A204.1 (cell line): ENCODE measurements at regions not wholly inside any gene's neighbourhood (a gene's known extent, or its start where the extent isn't known, plus 50 kb on each side); places are given as distances from the start of the nearest gene placed in this dataset.
A peak's percentile ranks its signal among the peaks of the same experiment; 100 is the strongest.
"Not testable (repeated sequence)": the region's sequence is repeated elsewhere in the genome, so short reads cannot be mapped to it uniquely, and the experiment has no call there.

Experiments
- FAIRE-seq: peaks from 2 replicates; lab custom pipeline; 2012; peaks lifted over from hg19 to GRCh38; lab: Jason Lieb, UNC

GRCh38 chr5:60546207-60546606 is 153.8 kb downstream of the DEPDC1B start:
- FAIRE-seq, result no peak

DNA sequence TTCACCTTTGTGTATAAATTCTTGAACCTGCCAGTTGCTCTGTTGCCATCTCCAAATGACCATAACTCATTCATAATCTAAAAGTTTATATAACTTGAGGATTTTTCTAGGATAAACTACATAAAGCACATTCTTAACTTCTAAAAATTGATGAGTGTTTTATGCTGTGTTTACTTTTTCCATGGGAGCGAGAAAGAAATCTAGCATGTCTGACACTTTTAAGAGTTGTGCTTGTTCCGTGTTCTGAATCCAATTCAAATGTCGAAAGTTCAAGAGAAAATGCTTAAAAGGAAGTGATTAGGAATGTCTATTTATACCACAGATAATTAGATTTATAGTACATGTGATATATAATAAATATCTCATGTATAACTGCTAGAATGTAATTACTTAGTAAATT is 154.4 kb downstream of the DEPDC1B start:
- FAIRE-seq, result no peak

- no peak for FAIRE-seq
Observed at GRCh38 chr5:60544142-60544541, 155.8 kb downstream of the DEPDC1B start.

DNA sequence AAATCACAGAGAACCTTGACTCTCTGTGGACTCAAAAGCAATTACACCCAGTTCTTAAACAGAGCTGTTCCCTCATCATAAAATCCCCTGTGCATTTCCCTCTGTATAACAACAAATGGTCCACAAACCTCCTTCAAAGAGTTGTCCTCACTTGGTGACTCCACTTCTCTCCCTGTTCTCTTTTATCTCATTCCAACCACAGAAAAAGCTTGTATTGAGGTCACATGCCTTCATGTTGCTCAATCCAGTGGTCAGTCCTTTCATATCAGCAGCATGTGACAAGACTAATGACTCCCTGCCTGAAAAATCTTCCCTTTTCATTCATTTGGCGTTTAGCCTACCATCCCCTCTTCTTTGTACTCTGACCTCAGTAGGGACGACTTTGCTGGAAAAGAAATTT is 158.0 kb downstream of the DEPDC1B start:
- FAIRE-seq, result no peak

- FAIRE-seq, result no peak
Observed at GRCh38 chr5:60540856-60541805, 158.8 kb downstream of the DEPDC1B start.

DNA sequence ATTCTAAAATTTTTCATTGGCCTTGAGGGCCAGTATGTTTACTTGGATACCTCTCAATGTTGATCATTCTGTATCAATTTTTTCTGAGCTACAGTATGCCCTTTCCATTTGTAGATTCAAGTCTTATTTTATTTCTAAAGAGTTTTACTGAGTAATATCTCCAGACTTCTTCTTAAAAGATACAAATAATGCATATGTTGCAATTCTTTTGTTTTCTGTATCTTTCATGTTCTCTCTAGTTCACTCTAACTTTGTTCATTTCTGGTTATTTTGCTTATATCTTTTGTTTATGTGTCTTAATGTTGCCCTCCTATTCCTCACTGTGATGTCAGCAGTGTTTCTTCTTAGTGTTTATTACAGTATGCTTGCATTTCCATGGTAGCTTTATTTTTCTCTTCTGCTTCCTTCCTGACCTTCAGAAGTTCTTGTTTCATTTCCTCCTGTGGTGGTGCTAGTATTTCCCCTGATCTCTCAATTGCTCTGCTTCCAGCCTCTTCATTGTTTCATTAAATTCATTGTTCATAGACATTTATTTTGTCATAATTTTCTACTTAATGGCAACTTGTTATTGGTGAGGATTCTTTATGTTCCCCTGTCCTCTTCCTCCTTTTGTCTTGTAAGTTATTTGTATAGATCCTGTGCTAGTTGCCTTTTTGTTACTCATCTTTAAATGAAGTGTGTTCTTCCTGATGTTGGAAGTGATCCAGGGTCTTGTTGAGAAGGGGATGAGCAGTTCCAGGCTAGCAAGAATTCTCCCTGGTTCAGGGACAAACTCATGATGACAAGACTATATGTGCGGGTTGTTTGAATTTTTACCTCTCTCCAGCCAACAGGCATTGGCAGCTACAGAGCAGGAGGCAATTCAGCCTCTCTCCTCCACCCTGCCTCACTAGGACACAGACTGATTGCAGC is 160.8 kb downstream of the DEPDC1B start:
- no peak for FAIRE-seq

GRCh38 chr5:60538426-60538825 is 161.5 kb downstream of the DEPDC1B start:
- FAIRE-seq, result peak; percentile 49

DNA sequence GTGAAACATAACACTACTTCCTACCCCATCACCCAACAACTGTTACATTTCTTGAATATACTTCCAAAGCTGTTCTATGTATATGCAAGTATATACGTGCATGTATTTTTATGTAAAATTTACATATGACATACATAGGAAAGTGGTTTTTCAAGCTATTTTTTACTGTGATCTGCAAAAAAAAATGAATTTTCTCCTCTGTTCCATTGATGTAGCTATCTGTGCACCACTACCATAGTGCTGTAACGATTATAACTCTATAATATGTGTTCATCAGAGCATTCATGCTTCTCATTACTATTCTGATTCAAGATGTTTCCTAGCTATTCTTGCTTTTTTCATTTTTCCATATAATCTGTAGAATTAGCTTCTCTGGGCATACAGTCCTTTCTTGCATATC is 164.0 kb downstream of the DEPDC1B start:
- FAIRE-seq, result no peak

DNA sequence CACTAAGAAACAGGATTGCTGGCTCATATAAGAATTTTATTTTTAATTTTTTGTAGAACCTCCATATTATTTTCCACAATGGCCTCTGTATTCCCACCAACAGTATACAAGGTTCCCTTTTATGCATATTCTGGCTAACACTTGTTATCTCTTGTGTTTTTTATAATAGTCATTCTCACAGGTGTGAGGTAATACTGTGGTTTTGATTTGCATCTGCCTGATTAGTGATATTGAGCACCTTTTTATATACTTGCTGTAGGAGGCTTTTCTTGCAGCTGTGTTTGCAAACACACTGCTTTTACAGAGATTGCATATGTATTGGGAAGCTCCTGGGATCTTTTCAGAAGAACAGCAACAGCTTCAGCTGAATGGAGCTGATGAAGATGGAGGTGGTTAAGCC is 164.8 kb downstream of the DEPDC1B start:
- FAIRE-seq, result no peak

DNA sequence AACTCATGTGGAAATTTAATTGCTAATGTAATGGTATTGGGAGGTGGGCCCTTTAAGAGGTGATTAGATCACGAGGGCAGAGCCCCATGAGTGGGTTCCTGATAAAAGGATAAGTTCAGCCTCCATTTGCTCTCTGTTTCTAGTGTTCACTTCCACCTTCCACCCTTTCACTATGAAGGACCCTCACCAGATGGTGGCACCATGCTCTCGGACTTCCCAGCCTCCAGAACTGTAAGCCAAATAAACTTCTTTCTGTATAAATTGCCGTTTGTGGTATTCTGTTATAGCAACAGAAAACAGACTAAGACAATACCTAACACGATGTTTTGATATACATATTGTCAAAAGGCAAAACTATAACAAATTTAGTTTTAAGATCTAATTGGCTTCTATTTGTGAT is 166.2 kb downstream of the DEPDC1B start:
- FAIRE-seq, result no peak

DNA sequence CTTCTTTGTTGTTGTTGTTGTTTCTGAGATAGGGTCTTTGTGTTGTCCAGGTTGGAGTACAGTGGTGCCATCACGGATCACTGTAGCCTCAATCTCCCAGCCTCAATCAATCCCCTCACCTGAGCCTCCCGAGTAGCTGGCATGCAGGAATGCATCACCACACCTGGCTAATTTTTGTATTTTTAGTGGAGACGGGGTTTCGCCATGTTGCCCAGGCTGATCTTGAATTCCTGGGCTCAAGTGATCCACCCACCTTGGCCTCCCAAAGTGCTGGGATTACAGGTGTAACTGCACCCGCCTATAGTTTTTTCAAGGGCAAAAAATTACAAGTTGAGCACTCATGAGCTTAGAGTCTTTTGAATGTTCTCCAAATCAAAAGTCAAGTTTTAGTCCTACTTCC is 167.2 kb downstream of the DEPDC1B start:
- not testable (repeated sequence) for FAIRE-seq

DNA sequence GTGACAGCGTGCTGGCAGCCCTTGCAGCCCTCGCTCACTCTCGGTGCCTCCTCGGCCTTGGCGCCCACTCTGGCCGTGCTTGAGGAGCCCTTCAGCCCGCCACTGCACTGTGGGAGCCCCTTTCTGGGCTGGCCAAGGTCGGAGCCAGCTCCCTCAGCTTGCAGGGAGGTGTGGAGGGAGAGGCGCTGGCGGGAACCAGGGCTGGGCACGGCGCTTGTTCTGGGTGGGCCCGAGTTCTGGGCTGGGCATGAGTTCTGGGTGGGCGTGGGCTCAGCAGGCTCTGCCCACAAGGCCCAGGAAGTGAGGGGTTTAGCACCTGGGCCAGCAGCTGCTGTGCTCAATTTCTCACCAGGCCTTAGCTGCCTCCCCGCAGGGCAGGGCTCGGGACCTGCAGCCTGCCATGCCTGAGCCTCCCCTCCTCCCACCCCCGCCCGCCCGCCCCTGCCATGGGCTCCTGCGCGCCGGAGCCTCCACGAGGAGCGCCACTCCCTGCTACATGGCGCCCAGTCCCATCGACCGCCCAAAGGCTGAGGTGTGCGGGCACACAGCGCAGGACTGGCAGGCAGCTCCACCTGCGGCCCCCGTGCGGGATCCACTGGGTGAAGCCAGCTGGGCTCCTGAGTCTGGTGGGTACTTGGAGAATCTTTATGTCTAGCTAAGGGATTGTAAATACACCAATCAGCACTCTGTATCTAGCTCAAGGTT is 169.7 kb downstream of the DEPDC1B start:
- not testable (repeated sequence) for FAIRE-seq

- no peak for FAIRE-seq
Observed at GRCh38 chr5:60529001-60529400, 171.0 kb downstream of the DEPDC1B start.

GRCh38 chr5:60527072-60527471 is 172.9 kb downstream of the DEPDC1B start:
- FAIRE-seq, result no peak

GRCh38 chr5:60526336-60526875 is 173.6 kb downstream of the DEPDC1B start:
- FAIRE-seq, result no peak

GRCh38 chr5:60522292-60522905 is 177.6 kb downstream of the DEPDC1B start:
- FAIRE-seq, result no peak

DNA sequence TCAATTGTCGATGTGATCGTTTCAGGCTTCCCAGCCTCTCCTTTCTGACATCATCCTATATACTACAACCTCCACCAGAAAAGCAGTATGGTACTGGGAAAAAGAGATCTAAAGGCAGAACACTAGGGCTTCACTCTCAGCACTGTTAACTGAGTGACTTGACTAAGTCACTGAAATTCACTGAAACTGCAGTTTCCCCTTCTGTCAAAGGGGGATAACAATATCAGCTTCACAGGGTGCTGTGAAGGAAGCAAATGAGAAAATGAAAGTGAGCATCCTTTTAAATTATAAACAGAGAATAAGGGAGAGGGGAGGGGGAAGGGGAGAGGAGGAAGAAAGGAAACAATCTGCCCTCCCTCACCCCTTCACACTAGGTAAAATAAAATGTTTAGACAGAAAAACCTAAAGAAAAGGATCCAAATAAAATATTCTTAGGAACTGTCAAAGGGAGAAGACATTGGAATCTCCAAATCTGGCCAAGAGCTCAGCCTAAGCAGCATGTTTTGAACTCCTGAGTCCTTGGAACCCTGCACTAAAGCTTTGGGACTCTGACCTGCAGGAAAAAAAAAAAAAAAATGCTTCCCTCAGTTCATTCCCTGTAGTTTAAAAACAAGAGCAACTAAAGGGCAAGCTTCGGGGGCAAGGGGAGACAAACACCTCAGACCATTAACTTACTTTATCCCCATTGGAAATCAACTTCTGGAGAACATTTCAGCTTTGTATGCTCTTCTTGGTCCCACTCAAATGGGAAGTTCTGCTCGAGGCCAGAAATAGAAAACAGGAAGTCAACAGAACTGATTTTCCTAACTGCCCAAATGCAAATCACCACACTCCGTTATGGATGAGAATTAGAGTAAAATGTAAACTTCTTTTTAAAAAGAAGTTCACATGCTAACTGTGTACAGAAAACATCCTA is 178.3 kb downstream of the DEPDC1B start:
- FAIRE-seq, result no peak

GRCh38 chr5:60520451-60521227 is 179.3 kb downstream of the DEPDC1B start:
- no peak for FAIRE-seq

DNA sequence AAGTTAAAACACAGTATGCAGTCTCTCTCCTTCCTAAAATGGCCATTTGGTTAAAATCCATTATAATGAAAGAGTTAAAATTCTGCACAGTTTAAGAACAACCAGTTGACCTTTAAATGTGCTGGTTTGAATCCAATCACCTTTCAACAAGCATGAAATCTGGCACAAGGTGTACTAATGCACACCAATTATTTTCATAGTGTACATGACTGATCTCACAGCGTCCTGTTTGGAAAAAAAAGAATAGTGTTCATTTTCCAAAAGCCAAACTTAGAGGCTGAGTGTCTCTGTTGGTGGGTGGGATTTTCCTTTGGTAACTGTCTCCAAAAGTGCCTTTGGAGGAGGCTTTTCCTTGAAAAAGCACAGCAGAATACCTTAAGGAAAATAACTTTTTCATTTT is 180.6 kb downstream of the DEPDC1B start:
- no peak for FAIRE-seq

DNA sequence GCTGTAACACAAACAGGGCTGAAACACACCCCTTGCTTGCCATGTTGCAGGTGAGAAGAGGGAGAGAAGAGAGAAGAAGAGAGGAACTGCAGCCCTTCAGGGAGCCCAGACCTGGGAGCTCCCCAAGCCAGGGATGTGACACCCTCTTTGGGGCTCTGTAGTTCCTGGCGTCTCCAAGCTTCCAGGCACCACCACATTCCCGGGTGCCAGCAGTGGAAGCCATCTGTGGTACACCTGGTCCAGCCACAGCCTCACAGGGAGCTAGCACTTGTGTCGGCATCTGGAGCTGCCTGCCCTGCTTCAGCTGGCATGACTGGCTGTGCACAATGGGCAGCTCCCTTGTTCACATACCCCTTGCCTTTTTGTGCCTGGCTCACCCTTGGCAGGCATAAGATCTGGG is 182.1 kb downstream of the DEPDC1B start:
- FAIRE-seq, result no peak
